Sigmoid colon (tissue), 6 donors: ENCODE measurements at regions not wholly inside any gene's neighbourhood (a gene's known extent, or its start where the extent isn't known, plus 50 kb on each side); places are given as distances from the start of the nearest gene placed in this dataset.

Experiments used
- DNase-seq: peaks from one replicate; pipeline ENCODE4 v3.0.0-alpha.2; 2019
- H3K27ac ChIP-seq, 4 donors: fragments of 200-600 bp; sonication (generic); one replicate each; pipeline ENCODE4 v1.5.1; 2016 to 2019; ENCODE audit warnings: mild to moderate bottlenecking in 1 of 4
- H3K27me3 ChIP-seq, 3 donors: fragments of 200-600 bp; sonication (generic); one replicate each; pipeline ENCODE4 v1.5.1; 2019; ENCODE audit warnings: mild to moderate bottlenecking in 1 of 3
- H3K36me3 ChIP-seq, 4 donors: fragments of 200-600 bp; sonication (generic); one replicate each; pipeline ENCODE4 v1.5.1; 2016 to 2019
- H3K4me1 ChIP-seq, 4 donors: fragments of 200-600 bp; sonication (generic); one replicate each; pipeline ENCODE4 v1.5.1; 2017 to 2019
- H3K4me3 ChIP-seq, 4 donors: fragments of 200-600 bp; sonication (generic); one replicate each; pipeline ENCODE4 v1.5.1; 2017 to 2019; ENCODE audit warnings: mild to moderate bottlenecking in 2 of 4, moderate library complexity in 1 of 4
- H3K9me3 ChIP-seq, 4 donors: fragments of 200-600 bp in 3 of 4; sonication (generic) in 3 of 4; one replicate each; pipeline versions ENCODE4 v1.5.1 to v1.6.1; 2013 to 2019
- CTCF ChIP-seq, 4 experiments: fragments of 450-650 bp in 3 of 4; fragments of 200-600 bp in 1 of 4; IDR thresholded peaks; one replicate each; pipeline ENCODE4 v1.5.1; 2016 to 2019; ENCODE audit warnings: antibody characterized with exemption in 4 of 4, mild to moderate bottlenecking in 3 of 4, moderate library complexity in 2 of 4
- EP300 ChIP-seq, 4 donors: sonication (generic); formaldehyde crosslinking; IDR thresholded peaks; one replicate each; pipeline ENCODE4 v1.6.1; 2017; ENCODE audit warnings: antibody characterized with exemption in 4 of 4
- POLR2A ChIP-seq, 2 donors: fragments of 450-650 bp; IDR thresholded peaks; one replicate each; pipeline ENCODE4 v1.6.1; 2016; ENCODE audit warnings: antibody characterized with exemption in 2 of 2, mild to moderate bottlenecking in 2 of 2, moderate library complexity in 2 of 2
- POLR2AphosphoS5 ChIP-seq, 4 donors: sonication (generic); formaldehyde crosslinking; IDR thresholded peaks; one replicate each; pipeline ENCODE4 v1.6.1; 2017; ENCODE audit warnings: antibody characterized with exemption in 4 of 4
- whole genome bisulfite sequencing, 2 donors: extraction: QIAGEN DNeasy Blood & Tissue Kit; methylation state at CpG; one replicate each; pipeline ENCODE4 v1.1.7; 2013; 5-methylcytosine and 5-hydroxymethylcytosine counted together
- intact Hi-C: fragments of 100-400 bp; cut with DNase I; formaldehyde crosslinking; loops from one replicate; pipeline ENCODE4 v1.15.1; 2023
- donor health status: healthy with polysubstance abuse.
- donor health status: healthy.

- no peak for DNase-seq
- intact Hi-C loops = no loop called here
- Histone ChIP-seq H3K27ac (no peak overlapping the region), H3K27me3 (no peaks in the 10 kb centered on the region), H3K4me3 (no peak overlapping the region), H3K9me3 (peaks cover 0 to 6% (median 3%) of the 10 kb centered on the region in 4 donors), H3K36me3 (no peaks in the 10 kb centered on the region), H3K4me1 (no peaks in the 10 kb centered on the region)
- TF ChIP-seq POLR2A (IDR thresholded peaks at IDR 0.05) (no peak), CTCF (IDR thresholded peaks at IDR 0.05) (no peak), POLR2AphosphoS5 (IDR thresholded peaks at IDR 0.05) (no peak), EP300 (IDR thresholded peaks at IDR 0.05) (no peak)
- WGBS, 2 donors = 84 to 93% methylated on average over 1 of the region's 1 CpG
These were observed 601.4 kb downstream of the ZEB2 start for GRCh38 chr2:143918465-143918989.

DNA sequence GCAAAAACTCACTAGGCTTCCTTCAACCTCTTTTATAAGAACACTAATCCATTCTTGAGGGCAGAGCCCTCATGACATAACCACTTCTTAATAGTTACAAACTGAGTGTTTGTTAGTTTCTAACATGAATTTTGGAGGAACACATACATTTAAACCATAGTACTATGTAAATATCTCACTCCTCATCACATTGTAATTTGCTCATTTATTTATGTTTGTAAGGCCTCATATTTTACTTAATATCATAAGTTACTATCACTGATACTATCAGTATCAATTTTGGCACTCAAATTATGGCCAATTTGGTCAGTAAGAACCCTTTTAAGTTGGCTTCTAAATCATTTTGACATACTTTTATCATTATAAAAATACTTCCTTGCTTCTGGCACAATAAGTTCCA, 603.1 kb downstream of the ZEB2 start:
- TF ChIP-seq POLR2A (IDR thresholded peaks at IDR 0.05) = no peak
- no peak for TF ChIP-seq CTCF (IDR thresholded peaks at IDR 0.05)
- intact Hi-C loops = no loop called here

DNA sequence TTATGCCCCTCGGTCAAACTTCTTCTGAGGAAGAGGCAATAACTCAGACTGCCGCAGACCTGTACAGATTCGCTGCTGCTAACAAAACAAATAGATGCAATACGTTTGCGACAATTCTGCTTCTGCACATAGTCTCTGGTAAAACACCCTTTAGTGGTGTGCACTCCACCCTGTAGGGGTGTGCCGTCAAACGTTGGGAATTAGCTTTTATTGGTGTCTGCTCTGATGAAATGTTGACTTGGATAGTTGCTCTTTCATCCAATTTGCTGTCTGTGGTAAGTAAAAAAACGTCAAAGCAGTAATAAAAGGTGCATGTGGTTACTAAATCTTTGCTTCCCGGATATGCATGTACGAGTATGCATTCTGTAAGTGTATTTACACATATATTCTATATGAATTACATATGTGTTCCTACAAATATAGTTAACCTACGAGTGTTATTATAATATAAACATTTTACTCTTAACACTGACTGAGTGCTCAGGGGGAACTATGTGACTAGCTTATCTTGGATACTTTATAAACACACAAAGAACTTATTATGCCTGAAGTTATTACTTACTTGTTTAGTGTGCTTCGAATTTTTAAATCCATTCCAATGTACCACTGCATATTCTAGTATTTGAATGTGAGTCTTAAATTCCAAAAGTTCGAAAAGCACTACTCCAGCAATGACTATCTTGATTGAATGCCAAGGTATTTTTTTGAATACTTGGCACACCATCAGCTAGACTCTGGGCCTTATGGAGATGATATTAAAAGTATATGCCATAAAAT, 610.2 kb downstream of the ZEB2 start:
- Histone ChIP-seq H3K27ac (no peak overlapping the region), H3K27me3 (no peaks in the 10 kb centered on the region), H3K36me3 (no peaks in the 10 kb centered on the region), H3K4me3 (no peak overlapping the region), H3K4me1 (no peaks in the 10 kb centered on the region), H3K9me3 (no peaks in the 10 kb centered on the region)
- 16 to 64% methylated on average over 13 of the region's 13 CpGs for WGBS, 2 donors
- intact Hi-C loops = no loop called here
- TF ChIP-seq EP300 (IDR thresholded peaks at IDR 0.05) (no peak), POLR2AphosphoS5 (IDR thresholded peaks at IDR 0.05) (no peak), CTCF (IDR thresholded peaks at IDR 0.05) (no peak)
- DNase-seq = no peak

More for the DNA sequence above, 603.1 kb downstream of the ZEB2 start:
- no peaks in the 10 kb centered on the region for H3K4me1 ChIP-seq
- DNase-seq = no peak
- no peak overlapping the region for H3K4me3 ChIP-seq
- H3K27me3 ChIP-seq = no peaks in the 10 kb centered on the region
- H3K9me3 ChIP-seq = peaks cover 0 to 6% (median 3%) of the 10 kb centered on the region in 4 donors
- H3K27ac ChIP-seq = no peak overlapping the region
- no peaks in the 10 kb centered on the region for H3K36me3 ChIP-seq

DNA sequence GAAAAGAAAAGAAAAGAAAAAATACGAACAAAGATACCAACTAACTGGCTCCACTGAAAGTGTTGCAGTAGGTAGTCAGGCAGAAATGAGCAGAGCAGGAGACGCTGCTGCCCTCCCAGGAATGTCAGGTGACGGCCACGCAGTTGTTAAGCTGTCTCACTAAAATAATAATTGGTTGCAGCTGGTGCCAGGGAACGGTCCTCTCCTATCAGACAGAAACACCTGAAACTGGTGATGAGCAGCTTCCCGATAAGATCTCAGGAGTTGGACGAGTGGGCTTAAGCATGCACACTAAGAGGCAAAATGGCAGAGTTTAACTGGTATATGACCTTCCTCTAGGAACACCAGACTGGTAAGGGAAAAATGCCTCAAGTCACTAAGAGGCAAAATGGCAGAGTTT, 611.1 kb downstream of the ZEB2 start:
- intact Hi-C loops = no loop called here
- no peak for DNase-seq
- WGBS, 2 donors = 91% methylated on average over 7 of the region's 7 CpGs
- no peaks in the 10 kb centered on the region for H3K9me3 ChIP-seq
- TF ChIP-seq EP300 (IDR thresholded peaks at IDR 0.05) = no peak
- TF ChIP-seq POLR2AphosphoS5 (IDR thresholded peaks at IDR 0.05) = no peak
- no peak for TF ChIP-seq POLR2A (IDR thresholded peaks at IDR 0.05)
- TF ChIP-seq CTCF (IDR thresholded peaks at IDR 0.05) = no peak
- no peaks in the 10 kb centered on the region for H3K27me3 ChIP-seq
- H3K27ac ChIP-seq = no peak overlapping the region
- H3K36me3 ChIP-seq = no peaks in the 10 kb centered on the region
- H3K4me1 ChIP-seq = no peaks in the 10 kb centered on the region
- no peak overlapping the region for H3K4me3 ChIP-seq

DNA sequence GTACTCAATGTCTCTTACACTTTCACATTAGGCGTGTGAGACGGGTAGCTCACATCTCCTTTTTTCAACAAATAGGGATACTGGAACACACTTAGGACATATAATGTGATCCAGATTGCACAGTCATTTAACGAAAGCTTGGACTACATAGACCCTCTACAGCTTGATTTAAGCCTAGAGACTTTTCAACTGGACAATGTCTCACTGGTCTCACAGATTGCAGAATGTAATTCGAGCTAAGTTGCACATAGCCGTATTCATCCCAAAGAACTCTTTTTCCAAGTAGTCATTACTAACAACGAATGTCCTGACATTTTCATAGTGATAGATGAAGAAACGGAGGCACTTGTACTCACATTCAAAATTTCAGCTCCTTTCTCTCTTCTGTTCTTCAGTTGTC, 612.1 kb downstream of the ZEB2 start:
- H3K4me3 ChIP-seq = no peak overlapping the region
- no peak for DNase-seq
- no peaks in the 10 kb centered on the region for H3K36me3 ChIP-seq
- 89 to 91% methylated on average over 7 of the region's 7 CpGs for WGBS, 2 donors
- intact Hi-C loops = no loop called here
- no peaks in the 10 kb centered on the region for H3K27me3 ChIP-seq
- no peak for TF ChIP-seq EP300 (IDR thresholded peaks at IDR 0.05)
- TF ChIP-seq POLR2A (IDR thresholded peaks at IDR 0.05) = no peak
- TF ChIP-seq POLR2AphosphoS5 (IDR thresholded peaks at IDR 0.05) = no peak
- TF ChIP-seq CTCF (IDR thresholded peaks at IDR 0.05) = no peak
- H3K4me1 ChIP-seq = no peaks in the 10 kb centered on the region
- no peak overlapping the region for H3K27ac ChIP-seq
- H3K9me3 ChIP-seq = no peaks in the 10 kb centered on the region
